Loucy (cell line): ENCODE measurements at regions not wholly inside any gene's neighbourhood (a gene's known extent, or its start where the extent isn't known, plus 50 kb on each side); places are given as distances from the start of the nearest gene placed in this dataset.

Experiments used
- H2AFZ ChIP-seq: fragments of 200-600 bp; sonication (generic); 2 replicates; pipeline ENCODE4 v1.6.0; 2016; ENCODE audit warnings: antibody characterized with exemption, mild to moderate bottlenecking, low read length, moderate library complexity
- H3F3A ChIP-seq: fragments of 200-600 bp; 2 replicates; pipeline ENCODE4 v1.6.0; 2016; ENCODE audit warnings: antibody characterized with exemption, low read depth, mild to moderate bottlenecking
- H3K27me3 ChIP-seq: fragments of 200-600 bp; sonication (generic); 2 replicates; pipeline ENCODE4 v1.6.1; 2014; ENCODE audit warnings: low read length, mild to moderate bottlenecking; ENCODE audit not compliant: insufficient read depth, poor library complexity, severe bottlenecking
- H3K36me3 ChIP-seq: fragments of 200-600 bp; sonication (generic); 2 replicates; pipeline ENCODE4 v1.6.1; 2016; ENCODE audit warnings: low read length; ENCODE audit not compliant: insufficient read depth
- H3K4me1 ChIP-seq: fragments of 200-600 bp; sonication (generic); 2 replicates; pipeline ENCODE4 v1.5.1; 2014; ENCODE audit warnings: low read length, mild to moderate bottlenecking; ENCODE audit not compliant: insufficient read depth, poor library complexity, severe bottlenecking
- H3K4me2 ChIP-seq: fragments of 200-600 bp; sonication (generic); 2 replicates; pipeline ENCODE4 v1.6.0; 2014; ENCODE audit warnings: antibody characterized with exemption, low read length, low read depth, mild to moderate bottlenecking; ENCODE audit not compliant: poor library complexity, severe bottlenecking
- H3K4me3 ChIP-seq: fragments of 200-600 bp; sonication (generic); 2 replicates; pipeline ENCODE4 v1.5.1; 2014; ENCODE audit warnings: low read length, mild to moderate bottlenecking, mixed read lengths; ENCODE audit not compliant: poor library complexity, severe bottlenecking
- H3K79me2 ChIP-seq: fragments of 200-600 bp; sonication (generic); 2 replicates; pipeline ENCODE4 v1.6.1; 2014; ENCODE audit warnings: low read length; ENCODE audit not compliant: insufficient read depth
- H3K9ac ChIP-seq: fragments of 200-600 bp; sonication (generic); 2 replicates; pipeline ENCODE4 v1.6.0; 2014; ENCODE audit warnings: mild to moderate bottlenecking, low read depth, low read length, moderate library complexity; ENCODE audit not compliant: poor library complexity, severe bottlenecking
- H3K9me2 ChIP-seq: fragments of 200-600 bp; sonication (generic); replicated peaks from 2 replicates; pipeline ENCODE4 v1.6.1; 2016; ENCODE audit warnings: low read depth, low read length, mixed read lengths
- H3K9me3 ChIP-seq: fragments of 200-600 bp; sonication (generic); 2 replicates; pipeline ENCODE4 v1.6.1; 2014; ENCODE audit warnings: mild to moderate bottlenecking, antibody characterized with exemption, low read length, low read depth; ENCODE audit not compliant: insufficient read depth
- H4K20me1 ChIP-seq: fragments of 200-600 bp; sonication (generic); 2 replicates; pipeline ENCODE4 v1.6.0; 2014; ENCODE audit warnings: antibody characterized with exemption, low read length, mild to moderate bottlenecking; ENCODE audit not compliant: insufficient read depth, poor library complexity, severe bottlenecking
- EZH2phosphoT487 ChIP-seq: fragments of 200-600 bp; IDR thresholded peaks from 2 replicates; pipeline ENCODE4 v1.6.1; 2018; ENCODE audit warnings: antibody characterized with exemption, mild to moderate bottlenecking, moderate library complexity, borderline replicate concordance
- TF ChIP-seq, protein P1 (sequence below): fragments of 200-600 bp; sonication (generic); conservative IDR thresholded peaks from 2 replicates; pipeline ENCODE4 v1.5.1; 2014; ENCODE audit warnings: mild to moderate bottlenecking, antibody characterized with exemption, low read length

DNA sequence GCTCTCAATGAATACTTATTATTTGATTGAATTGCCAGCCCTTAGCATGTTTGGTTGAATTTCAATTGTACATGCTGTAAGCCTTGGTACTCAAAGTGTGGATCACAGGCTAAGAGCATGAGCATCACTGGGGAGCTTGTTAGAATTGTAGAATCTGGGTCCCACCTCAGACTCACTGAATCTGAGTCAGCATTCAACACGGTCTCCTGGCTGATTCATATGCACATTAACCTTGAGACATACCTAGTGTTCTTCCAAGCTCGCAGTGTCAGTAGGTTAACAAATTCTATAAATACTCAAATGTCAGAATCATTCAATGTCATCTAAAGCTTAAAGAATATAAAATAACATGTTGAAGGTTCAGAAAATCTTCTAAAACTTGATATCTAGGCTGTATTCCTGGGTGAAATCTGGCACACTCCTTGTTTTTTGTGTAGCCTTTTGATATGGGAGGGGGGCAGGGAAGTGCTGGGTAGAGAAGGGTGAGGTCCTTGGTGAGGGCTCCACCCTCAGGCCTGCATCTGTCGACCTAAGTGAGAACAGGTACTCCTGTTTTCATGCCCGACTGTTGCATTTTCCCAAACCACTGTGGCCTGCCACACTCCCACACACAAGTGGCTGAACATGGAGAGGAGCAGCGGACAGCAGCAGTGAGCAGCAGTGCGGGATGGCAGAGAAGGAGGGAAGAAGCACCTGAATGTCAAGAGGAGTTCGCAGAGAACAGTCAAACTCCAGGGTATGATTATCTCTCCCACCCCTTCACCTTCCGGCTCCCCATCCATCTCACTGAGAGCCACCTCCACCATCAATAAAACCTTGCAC, 529.6 kb upstream of the IGFBP7 start:
- no peaks in the 10 kb centered on the region for H3K9me2 ChIP-seq
- no peak overlapping the region for H3K9ac ChIP-seq
- no peak overlapping the region for H3K4me2 ChIP-seq
- H3K4me3 ChIP-seq = no peak overlapping the region
- no peaks in the 10 kb centered on the region for H4K20me1 ChIP-seq
- no peak for TF ChIP-seq EZH2phosphoT487
- TF ChIP-seq, protein P1, sequence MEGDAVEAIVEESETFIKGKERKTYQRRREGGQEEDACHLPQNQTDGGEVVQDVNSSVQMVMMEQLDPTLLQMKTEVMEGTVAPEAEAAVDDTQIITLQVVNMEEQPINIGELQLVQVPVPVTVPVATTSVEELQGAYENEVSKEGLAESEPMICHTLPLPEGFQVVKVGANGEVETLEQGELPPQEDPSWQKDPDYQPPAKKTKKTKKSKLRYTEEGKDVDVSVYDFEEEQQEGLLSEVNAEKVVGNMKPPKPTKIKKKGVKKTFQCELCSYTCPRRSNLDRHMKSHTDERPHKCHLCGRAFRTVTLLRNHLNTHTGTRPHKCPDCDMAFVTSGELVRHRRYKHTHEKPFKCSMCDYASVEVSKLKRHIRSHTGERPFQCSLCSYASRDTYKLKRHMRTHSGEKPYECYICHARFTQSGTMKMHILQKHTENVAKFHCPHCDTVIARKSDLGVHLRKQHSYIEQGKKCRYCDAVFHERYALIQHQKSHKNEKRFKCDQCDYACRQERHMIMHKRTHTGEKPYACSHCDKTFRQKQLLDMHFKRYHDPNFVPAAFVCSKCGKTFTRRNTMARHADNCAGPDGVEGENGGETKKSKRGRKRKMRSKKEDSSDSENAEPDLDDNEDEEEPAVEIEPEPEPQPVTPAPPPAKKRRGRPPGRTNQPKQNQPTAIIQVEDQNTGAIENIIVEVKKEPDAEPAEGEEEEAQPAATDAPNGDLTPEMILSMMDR = no peak
- H3K4me1 ChIP-seq = no peaks in the 10 kb centered on the region
- H3K79me2 ChIP-seq = no peaks in the 10 kb centered on the region
- H3K9me3 ChIP-seq = no peaks in the 10 kb centered on the region
- no peaks in the 10 kb centered on the region for H3K36me3 ChIP-seq
- no peaks in the 10 kb centered on the region for H3F3A ChIP-seq
- no peaks in the 10 kb centered on the region for H3K27me3 ChIP-seq
- H2AFZ ChIP-seq = no peak overlapping the region

DNA sequence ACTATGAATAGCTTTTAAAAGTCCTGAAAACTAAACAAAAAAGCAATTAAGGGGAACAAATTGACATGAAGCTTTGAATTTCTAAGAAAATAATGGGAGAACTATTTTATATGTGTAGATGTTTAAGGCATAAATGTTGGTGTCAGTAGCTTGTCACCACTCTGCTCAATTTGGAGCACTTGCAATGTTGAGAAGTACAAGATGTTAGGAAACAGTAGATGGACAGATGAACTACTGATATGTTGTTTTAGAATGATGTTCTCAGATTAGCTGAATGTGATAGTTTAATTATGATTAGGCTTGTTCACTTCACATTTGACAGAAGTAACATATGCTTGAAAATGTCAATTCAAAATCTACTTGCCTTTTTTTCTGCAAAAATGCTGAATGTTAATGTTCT, 525.7 kb upstream of the IGFBP7 start:
- H4K20me1 ChIP-seq = no peaks in the 10 kb centered on the region
- H3K4me3 ChIP-seq = no peak overlapping the region
- no peaks in the 10 kb centered on the region for H3F3A ChIP-seq
- TF ChIP-seq EZH2phosphoT487 = no peak
- TF ChIP-seq, protein P1 = no peak
- H3K9me2 ChIP-seq = no peaks in the 10 kb centered on the region
- H3K9ac ChIP-seq = no peak overlapping the region
- no peaks in the 10 kb centered on the region for H3K9me3 ChIP-seq
- H3K4me2 ChIP-seq = no peak overlapping the region
- no peaks in the 10 kb centered on the region for H3K36me3 ChIP-seq
- no peaks in the 10 kb centered on the region for H3K27me3 ChIP-seq
- H3K79me2 ChIP-seq = no peaks in the 10 kb centered on the region
- H2AFZ ChIP-seq = no peak overlapping the region
- H3K4me1 ChIP-seq = no peaks in the 10 kb centered on the region

DNA sequence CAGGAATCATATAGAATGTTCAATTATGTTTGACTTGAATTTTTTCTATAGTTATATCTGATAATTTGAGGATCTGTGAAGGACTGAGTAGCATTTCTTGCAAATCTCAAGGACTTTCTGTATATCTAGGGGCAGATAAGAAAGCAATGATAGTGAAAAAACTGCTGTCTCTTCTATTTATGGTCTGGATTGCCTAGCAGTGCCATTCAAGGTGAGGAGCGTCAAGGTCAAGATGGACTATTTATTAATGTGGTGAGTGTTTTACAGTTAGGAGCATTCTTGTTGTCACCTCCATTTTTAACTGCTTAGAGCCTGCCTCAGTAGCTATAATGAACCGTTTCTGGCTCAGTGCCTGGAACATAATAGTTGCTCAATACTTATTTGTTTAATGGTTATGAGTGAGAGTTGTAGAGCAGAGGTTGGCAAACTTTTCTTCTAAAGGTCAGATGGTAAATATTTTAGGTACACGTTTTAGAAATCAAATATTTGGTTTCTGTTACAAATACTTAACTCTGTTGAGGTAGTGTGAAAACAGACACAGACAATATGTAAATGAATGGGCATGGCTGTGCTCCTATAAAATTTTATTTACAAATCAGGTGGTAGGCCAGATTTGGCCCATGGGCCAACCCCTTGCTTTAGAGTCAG, 523.2 kb upstream of the IGFBP7 start:
- H3F3A ChIP-seq = no peaks in the 10 kb centered on the region
- TF ChIP-seq EZH2phosphoT487 = no peak
- TF ChIP-seq, protein P1 = no peak

More for the DNA sequence above, 523.2 kb upstream of the IGFBP7 start:
- Histone ChIP-seq H3K4me2 (no peak overlapping the region), H3K79me2 (no peaks in the 10 kb centered on the region), H3K4me1 (no peaks in the 10 kb centered on the region), H4K20me1 (no peaks in the 10 kb centered on the region), H2AFZ (no peak overlapping the region), H3K9ac (no peak overlapping the region), H3K4me3 (no peak overlapping the region), H3K9me2 (no peaks in the 10 kb centered on the region), H3K9me3 (no peaks in the 10 kb centered on the region), H3K36me3 (no peaks in the 10 kb centered on the region), H3K27me3 (no peaks in the 10 kb centered on the region)
